Stomach (tissue), 8 donors: ENCODE measurements at regions not wholly inside any gene's neighbourhood (a gene's known extent, or its start where the extent isn't known, plus 50 kb on each side); places are given as distances from the start of the nearest gene placed in this dataset.

Experiments used
- DNase-seq, 2 donors: peaks; one replicate each; pipeline versions ENCODE4 v3.0.0 to v3.0.0-alpha.2; 2013 to 2019
- H3K27ac ChIP-seq, 5 donors: fragments of 200-600 bp in 4 of 5; sonication (generic) in 4 of 5; one replicate each; pipeline ENCODE4 v1.5.1; 2013 to 2019; ENCODE audit warnings: mild to moderate bottlenecking in 1 of 5, moderate library complexity in 1 of 5
- H3K27me3 ChIP-seq, 3 donors: fragments of 200-600 bp; sonication (generic); one replicate each; pipeline ENCODE4 v1.5.1; 2017 to 2019; ENCODE audit warnings: mixed run types in 1 of 3
- H3K36me3 ChIP-seq, 4 donors: fragments of 200-600 bp; sonication (generic); 1 replicate in 3 of 4; 2 replicates in 1 of 4; pipeline ENCODE4 v1.5.1; 2016 to 2019
- H3K4me1 ChIP-seq, 4 donors: fragments of 200-600 bp; sonication (generic); one replicate each; pipeline ENCODE4 v1.5.1; 2016 to 2019
- H3K4me3 ChIP-seq, 4 donors: fragments of 200-600 bp; sonication (generic) in 3 of 4; one replicate each; pipeline ENCODE4 v1.5.1; 2016 to 2019; ENCODE audit warnings: mild to moderate bottlenecking in 1 of 4
- H3K9me3 ChIP-seq, 4 donors: fragments of 200-600 bp; sonication (generic); one replicate each; pipeline ENCODE4 v1.5.1; 2016 to 2019
- EP300 ChIP-seq: sonication (generic); formaldehyde crosslinking; IDR thresholded peaks from one replicate; pipeline ENCODE4 v1.6.1; 2017; ENCODE audit warnings: antibody characterized with exemption
- POLR2A ChIP-seq, 4 donors: fragments of 450-650 bp; IDR thresholded peaks; one replicate each; pipeline ENCODE4 v1.6.1; 2016; ENCODE audit warnings: antibody characterized with exemption in 4 of 4, control low read depth in 2 of 4, mild to moderate bottlenecking in 1 of 4, moderate library complexity in 1 of 4
- POLR2AphosphoS5 ChIP-seq, 3 donors: sonication (generic); formaldehyde crosslinking; IDR thresholded peaks; one replicate each; pipeline ENCODE4 v1.6.1; 2016; ENCODE audit warnings: antibody characterized with exemption in 3 of 3
- WGBS, 5 donors: extraction: QIAGEN DNeasy Blood & Tissue Kit in 3 of 5; methylation state at CpG; one replicate each; pipeline versions ENCODE4 v1.1.5 to v1.1.7; 2013 to 2018; 5-methylcytosine and 5-hydroxymethylcytosine counted together
- intact Hi-C: fragments of 100-400 bp; cut with DNase I; formaldehyde crosslinking; loops from one replicate; pipeline ENCODE4 v1.15.1; 2023; ENCODE audit warnings: low total_unique reads
- TF ChIP-seq, protein P1 (sequence below), 7 experiments: fragments of 450-650 bp in 4 of 7; fragments of 200-600 bp in 3 of 7; sonication (generic) in 3 of 7; IDR thresholded peaks; one replicate each; pipeline ENCODE4 v1.5.1; 2016 to 2019; ENCODE audit warnings: antibody characterized with exemption in 7 of 7, control low read depth in 2 of 7, mild to moderate bottlenecking in 1 of 7
- donor health status: healthy with polysubstance abuse.
- donor health status: Bipolar disorder and iron deficiency.
- donor health status: healthy.

DNA sequence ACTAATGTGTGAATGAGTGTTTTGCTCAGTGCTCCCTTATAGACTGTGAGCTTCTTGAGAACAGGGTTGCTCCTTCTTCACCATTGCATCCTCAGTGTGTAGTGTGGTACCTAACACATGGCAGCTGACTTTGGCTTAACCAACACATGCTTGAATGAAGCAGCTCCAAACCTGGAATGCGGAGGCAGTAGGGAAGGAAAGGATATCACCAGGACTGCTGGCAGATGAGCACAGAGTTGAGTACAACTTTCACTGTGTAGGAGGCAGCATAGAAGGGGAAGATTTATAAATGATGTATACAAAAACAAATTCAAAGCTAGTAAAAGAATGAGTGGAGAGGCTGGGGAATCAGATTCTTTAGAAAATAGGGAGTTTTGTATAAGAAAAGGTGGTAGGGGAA lies 174.3 kb downstream of the SLIT2 start:
- Histone ChIP-seq H3K27me3 (no peaks in the 10 kb centered on the region), H3K4me1 (peaks cover 0 to 7% (median 2%) of the 10 kb centered on the region in 4 donors), H3K4me3 (no peak overlapping the region), H3K27ac (no peak overlapping the region), H3K9me3 (no peaks in the 10 kb centered on the region), H3K36me3 (no peaks in the 10 kb centered on the region)
- 83 to 97% (median 95%) methylated on average over 1 of the region's 1 CpG for WGBS, 5 donors
- no peak for DNase-seq
- TF ChIP-seq POLR2A (IDR thresholded peaks at IDR 0.05): no peak
- TF ChIP-seq, protein P1, sequence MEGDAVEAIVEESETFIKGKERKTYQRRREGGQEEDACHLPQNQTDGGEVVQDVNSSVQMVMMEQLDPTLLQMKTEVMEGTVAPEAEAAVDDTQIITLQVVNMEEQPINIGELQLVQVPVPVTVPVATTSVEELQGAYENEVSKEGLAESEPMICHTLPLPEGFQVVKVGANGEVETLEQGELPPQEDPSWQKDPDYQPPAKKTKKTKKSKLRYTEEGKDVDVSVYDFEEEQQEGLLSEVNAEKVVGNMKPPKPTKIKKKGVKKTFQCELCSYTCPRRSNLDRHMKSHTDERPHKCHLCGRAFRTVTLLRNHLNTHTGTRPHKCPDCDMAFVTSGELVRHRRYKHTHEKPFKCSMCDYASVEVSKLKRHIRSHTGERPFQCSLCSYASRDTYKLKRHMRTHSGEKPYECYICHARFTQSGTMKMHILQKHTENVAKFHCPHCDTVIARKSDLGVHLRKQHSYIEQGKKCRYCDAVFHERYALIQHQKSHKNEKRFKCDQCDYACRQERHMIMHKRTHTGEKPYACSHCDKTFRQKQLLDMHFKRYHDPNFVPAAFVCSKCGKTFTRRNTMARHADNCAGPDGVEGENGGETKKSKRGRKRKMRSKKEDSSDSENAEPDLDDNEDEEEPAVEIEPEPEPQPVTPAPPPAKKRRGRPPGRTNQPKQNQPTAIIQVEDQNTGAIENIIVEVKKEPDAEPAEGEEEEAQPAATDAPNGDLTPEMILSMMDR (IDR thresholded peaks at IDR 0.05): no peak
- TF ChIP-seq EP300: no peak
- TF ChIP-seq POLR2AphosphoS5 (IDR thresholded peaks at IDR 0.05): no peak
- intact Hi-C loops: loop anchor here (10.0 kb wide), 2 partner anchors 119 to 259 kb away; no protein-coding TSS in a partner anchor

DNA sequence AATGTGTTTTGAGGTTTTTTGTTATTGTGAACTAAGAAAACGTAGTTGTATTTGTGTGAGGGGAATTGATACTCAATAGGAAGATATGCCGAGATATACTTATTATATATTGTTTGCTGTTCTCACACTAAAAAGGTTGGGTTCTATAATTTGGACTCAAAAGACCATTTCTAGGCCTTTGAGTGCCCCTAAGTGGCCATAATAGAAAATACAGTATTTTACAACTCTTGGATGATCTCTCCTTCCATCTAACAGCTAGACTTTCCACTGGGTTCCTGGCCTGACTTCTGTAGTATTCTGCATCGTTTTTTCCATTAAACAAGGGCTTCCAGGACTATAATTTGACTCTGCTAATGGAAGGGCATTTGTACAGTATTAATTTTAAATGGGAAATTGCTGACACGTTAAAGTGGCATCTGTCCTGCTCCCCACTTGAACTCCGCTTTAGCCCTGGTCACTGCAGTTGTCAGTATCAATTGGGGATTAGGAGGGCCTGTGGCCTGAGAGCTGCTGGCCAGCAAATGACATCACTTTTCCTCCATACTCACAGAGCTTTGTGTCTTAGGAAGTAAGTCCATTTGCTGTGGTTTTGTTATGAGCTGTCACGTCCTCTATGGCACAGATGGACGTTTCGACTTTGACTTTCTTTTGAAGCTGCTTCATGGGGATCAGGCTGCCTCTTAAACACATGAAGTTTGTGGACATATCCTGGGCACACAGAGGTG lies 176.9 kb downstream of the SLIT2 start:
- no peak for TF ChIP-seq POLR2AphosphoS5 (IDR thresholded peaks at IDR 0.05)
- TF ChIP-seq, protein P1 (IDR thresholded peaks at IDR 0.05): no peak
- TF ChIP-seq POLR2A (IDR thresholded peaks at IDR 0.05): no peak
- no peak for TF ChIP-seq EP300
- peak in 1 of 2 donors; percentile 18 for DNase-seq
- Histone ChIP-seq H3K9me3 (no peaks in the 10 kb centered on the region), H3K4me1 (peaks cover 0 to 29% (median 11%) of the 10 kb centered on the region in 4 donors), H3K4me3 (no peak overlapping the region), H3K27ac (no peak overlapping the region), H3K36me3 (no peaks in the 10 kb centered on the region), H3K27me3 (no peaks in the 10 kb centered on the region)
- 68 to 78% (median 74%) methylated on average over 8 of the region's 8 CpGs for WGBS, 5 donors
- intact Hi-C loops: loop anchor here (10.0 kb wide), 2 partner anchors 116 to 256 kb away; no protein-coding TSS in a partner anchor

DNA sequence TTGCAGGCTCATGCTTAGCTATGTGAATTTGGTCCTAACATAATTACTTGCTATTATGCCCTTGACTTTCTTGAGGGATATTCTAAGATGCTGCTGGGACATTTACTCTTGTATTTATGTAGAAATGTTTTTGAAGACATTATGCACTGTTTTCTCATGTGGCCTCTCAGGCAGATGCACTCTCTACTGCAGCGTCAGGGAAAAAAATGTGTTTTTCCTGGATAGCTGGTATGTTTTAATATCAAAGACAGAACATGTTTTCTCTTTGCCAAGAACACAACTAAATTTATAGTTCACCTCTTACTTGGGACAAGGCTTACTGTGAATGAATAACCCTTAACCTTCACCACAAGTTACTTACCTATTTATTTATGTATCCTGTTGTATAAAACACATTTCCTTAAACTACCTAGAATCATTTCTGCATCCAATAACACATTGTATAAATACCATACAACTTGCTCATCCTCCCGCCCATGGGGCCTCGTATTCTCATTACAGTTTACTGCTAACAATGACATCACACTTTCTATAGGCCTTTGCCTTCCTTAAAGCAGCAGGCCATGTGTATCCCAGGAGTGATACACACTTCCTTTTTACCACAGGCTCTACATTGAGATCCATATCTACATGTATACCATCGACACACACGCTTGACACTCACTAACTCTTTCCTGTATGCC lies 178.7 kb downstream of the SLIT2 start:
- 75 to 90% (median 78%) methylated on average over 5 of the region's 5 CpGs for WGBS, 5 donors
- Histone ChIP-seq H3K27me3 (no peaks in the 10 kb centered on the region), H3K4me1 (peaks cover 0 to 30% (median 11%) of the 10 kb centered on the region in 4 donors), H3K36me3 (no peaks in the 10 kb centered on the region), H3K4me3 (no peak overlapping the region), H3K9me3 (no peaks in the 10 kb centered on the region), H3K27ac (no peak overlapping the region)
- intact Hi-C loops: no loop called here
- TF ChIP-seq, protein P1 (IDR thresholded peaks at IDR 0.05): no peak
- TF ChIP-seq EP300 (no peak), POLR2A (IDR thresholded peaks at IDR 0.05) (no peak), POLR2AphosphoS5 (IDR thresholded peaks at IDR 0.05) (no peak)
- DNase-seq: no peak

DNA sequence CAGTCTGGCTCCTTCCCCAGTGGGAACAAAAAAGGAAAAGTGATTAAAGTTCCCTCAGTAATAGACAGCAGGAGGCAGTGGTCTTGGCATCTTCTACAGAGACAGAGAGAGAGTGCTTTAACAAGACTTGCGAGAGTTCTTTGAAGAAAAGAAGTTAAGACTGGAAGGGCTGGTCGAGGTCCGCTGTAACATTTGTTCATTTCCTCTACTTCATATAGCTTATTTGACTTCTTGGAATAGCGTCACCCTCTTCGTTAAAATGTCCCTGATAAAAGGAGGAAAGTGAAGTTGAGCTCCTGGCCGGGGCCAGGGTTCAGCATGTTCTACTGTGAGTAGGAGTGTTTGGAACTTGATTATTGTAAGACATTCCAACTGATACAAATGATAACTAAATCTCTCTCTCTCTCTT lies 179.8 kb downstream of the SLIT2 start:
- H3K4me1 ChIP-seq: peaks cover 0 to 30% (median 11%) of the 10 kb centered on the region in 4 donors
- peak overlapping the region in 1 of 4 donors; percentile 6 for H3K4me3 ChIP-seq
- H3K27me3 ChIP-seq: no peaks in the 10 kb centered on the region
- intact Hi-C loops: no loop called here
- no peak for TF ChIP-seq EP300
- TF ChIP-seq POLR2A (IDR thresholded peaks at IDR 0.05): no peak
- TF ChIP-seq, protein P1 (IDR thresholded peaks at IDR 0.05): no peak
- no peak for TF ChIP-seq POLR2AphosphoS5 (IDR thresholded peaks at IDR 0.05)
- no peak for DNase-seq
- H3K9me3 ChIP-seq: no peaks in the 10 kb centered on the region
- no peaks in the 10 kb centered on the region for H3K36me3 ChIP-seq
- peak overlapping the region in 3 of 5 donors; percentile 26 to 46 (median 44) for H3K27ac ChIP-seq
- WGBS, 5 donors: 39 to 62% (median 44%) methylated on average over 6 of the region's 6 CpGs
